ENCODE measurements at regions not wholly inside any gene's neighbourhood (a gene's known extent, or its start where the extent isn't known, plus 50 kb on each side); places are given as distances from the start of the nearest gene placed in this dataset.

- no peak for TF ChIP-seq ZNF462 (CRISPR knock-in tag; IDR thresholded peaks at IDR 0.05)
- TF ChIP-seq POLR2AphosphoS5 (IDR thresholded peaks at IDR 0.05; ENCODE audit: low read depth), result no peak
- no peak for TF ChIP-seq CTCF (conservative IDR thresholded peaks at IDR 0.05; ENCODE audit: low read depth in 2 of 2)
- TF ChIP-seq ZNF331 (CRISPR knock-in tag; IDR thresholded peaks at IDR 0.05; ENCODE audit: low read depth), result no peak
- TF ChIP-seq EZH2 (IDR thresholded peaks at IDR 0.05; ENCODE audit: low read depth, unreplicated experiment), result no peak
- no peak for TF ChIP-seq REST (IDR thresholded peaks at IDR 0.05; ENCODE audit: unreplicated experiment)
- TF ChIP-seq EZH2phosphoT487 (IDR thresholded peaks at IDR 0.05; ENCODE audit: unreplicated experiment), result no peak
- no peak for TF ChIP-seq NANOG (IDR thresholded peaks at IDR 0.05; ENCODE audit: borderline replicate concordance)
- no peak for TF ChIP-seq ETS1 (IDR thresholded peaks at IDR 0.05)
- TF ChIP-seq ZNF114 (CRISPR knock-in tag; IDR thresholded peaks at IDR 0.05), result no peak
Observed at GRCh38 chr6:74015427-74015826, 319.4 kb downstream of the CD109 start (continued).

Measured in GM23338 (cell line).